Osteocyte (in vitro differentiated cells): ENCODE measurements at regions not wholly inside any gene's neighbourhood (a gene's known extent, or its start where the extent isn't known, plus 50 kb on each side); places are given as distances from the start of the nearest gene placed in this dataset.

ENCODE experiments used
- DNase-seq: peaks from one replicate; pipeline ENCODE4 v3.0.0; 2021; ENCODE audit warnings: mixed read lengths; ENCODE audit not compliant: unreplicated experiment; ENCODE audit errors: extremely low spot score
- H3K27ac Mint-ChIP-seq: one replicate; pipeline ENCODE4 v1.8.0; 2021; ENCODE audit warnings: mild to moderate bottlenecking, mixed read lengths; ENCODE audit not compliant: unreplicated experiment
- H3K27me3 Mint-ChIP-seq: one replicate; pipeline ENCODE4 v1.8.0; 2021; ENCODE audit warnings: mixed read lengths; ENCODE audit not compliant: unreplicated experiment
- H3K36me3 Mint-ChIP-seq: one replicate; pipeline ENCODE4 v1.8.0; 2021; ENCODE audit warnings: mixed read lengths; ENCODE audit not compliant: unreplicated experiment
- H3K4me1 Mint-ChIP-seq: one replicate; pipeline ENCODE4 v1.8.0; 2021; ENCODE audit warnings: mixed read lengths; ENCODE audit not compliant: unreplicated experiment
- H3K4me3 Mint-ChIP-seq: one replicate; pipeline ENCODE4 v1.8.0; 2021; ENCODE audit warnings: mild to moderate bottlenecking, moderate library complexity, mixed read lengths; ENCODE audit not compliant: unreplicated experiment
- H3K9me3 Mint-ChIP-seq: one replicate; pipeline ENCODE4 v1.8.0; 2021; ENCODE audit warnings: mixed read lengths; ENCODE audit not compliant: unreplicated experiment
- TF ChIP-seq, protein P1 (sequence below): fragments of 200-600 bp; sonication (generic); IDR thresholded peaks from 2 replicates; pipeline ENCODE4 v1.5.0; 2021; ENCODE audit warnings: antibody characterized with exemption, mild to moderate bottlenecking, moderate library complexity

DNA sequence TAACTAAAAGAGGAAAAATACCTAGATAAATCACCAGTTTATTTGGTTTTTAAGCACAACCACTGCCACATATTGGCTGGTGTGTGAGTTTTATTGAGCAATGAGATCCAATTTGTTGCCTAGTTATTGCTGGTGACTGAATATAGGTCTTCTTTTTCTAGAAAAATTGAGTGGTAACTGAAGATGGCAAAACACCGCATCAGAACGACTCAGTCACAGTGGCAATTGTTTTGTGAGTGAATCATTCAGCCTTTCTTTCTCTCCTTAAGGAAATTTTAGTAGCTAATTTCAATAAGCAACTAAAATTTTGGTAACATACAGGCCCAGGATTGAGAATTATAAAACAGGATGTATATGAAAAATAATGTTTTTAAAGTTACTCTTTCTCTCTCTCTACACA, 533.0 kb downstream of the KCNA4 start:
- Mint-ChIP-seq H3K9me3 (no peaks in the 10 kb centered on the region), H3K4me1 (no peaks in the 10 kb centered on the region), H3K4me3 (no peak overlapping the region), H3K27ac (no peak overlapping the region), H3K27me3 (no peaks in the 10 kb centered on the region), H3K36me3 (no peaks in the 10 kb centered on the region)
- no peak for DNase-seq
- TF ChIP-seq, protein P1, sequence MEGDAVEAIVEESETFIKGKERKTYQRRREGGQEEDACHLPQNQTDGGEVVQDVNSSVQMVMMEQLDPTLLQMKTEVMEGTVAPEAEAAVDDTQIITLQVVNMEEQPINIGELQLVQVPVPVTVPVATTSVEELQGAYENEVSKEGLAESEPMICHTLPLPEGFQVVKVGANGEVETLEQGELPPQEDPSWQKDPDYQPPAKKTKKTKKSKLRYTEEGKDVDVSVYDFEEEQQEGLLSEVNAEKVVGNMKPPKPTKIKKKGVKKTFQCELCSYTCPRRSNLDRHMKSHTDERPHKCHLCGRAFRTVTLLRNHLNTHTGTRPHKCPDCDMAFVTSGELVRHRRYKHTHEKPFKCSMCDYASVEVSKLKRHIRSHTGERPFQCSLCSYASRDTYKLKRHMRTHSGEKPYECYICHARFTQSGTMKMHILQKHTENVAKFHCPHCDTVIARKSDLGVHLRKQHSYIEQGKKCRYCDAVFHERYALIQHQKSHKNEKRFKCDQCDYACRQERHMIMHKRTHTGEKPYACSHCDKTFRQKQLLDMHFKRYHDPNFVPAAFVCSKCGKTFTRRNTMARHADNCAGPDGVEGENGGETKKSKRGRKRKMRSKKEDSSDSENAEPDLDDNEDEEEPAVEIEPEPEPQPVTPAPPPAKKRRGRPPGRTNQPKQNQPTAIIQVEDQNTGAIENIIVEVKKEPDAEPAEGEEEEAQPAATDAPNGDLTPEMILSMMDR: no peak

DNA sequence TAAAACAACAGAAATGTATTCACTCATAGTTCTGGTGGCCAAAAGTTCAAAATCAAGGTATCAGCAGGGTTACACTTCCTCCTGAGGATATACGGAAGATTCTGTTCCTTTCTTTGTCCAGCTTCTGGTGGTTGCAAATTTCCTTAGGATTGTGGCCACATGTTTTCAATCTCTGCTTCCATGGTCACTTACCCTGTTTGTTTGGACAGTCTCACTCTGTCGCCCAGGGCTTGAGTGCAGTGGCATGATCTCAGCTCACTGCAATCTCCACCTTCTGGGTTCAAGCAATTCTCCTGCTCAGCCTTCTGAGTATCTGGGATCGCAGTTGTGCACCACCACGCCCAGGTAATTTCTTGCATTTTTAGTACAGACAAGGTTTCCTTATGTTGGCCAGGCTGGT, 534.3 kb downstream of the KCNA4 start:
- Mint-ChIP-seq H3K36me3 (no peaks in the 10 kb centered on the region), H3K4me1 (no peaks in the 10 kb centered on the region), H3K9me3 (no peaks in the 10 kb centered on the region), H3K27me3 (no peaks in the 10 kb centered on the region), H3K27ac (no peak overlapping the region), H3K4me3 (no peak overlapping the region)
- TF ChIP-seq, protein P1: no peak
- no peak for DNase-seq

DNA sequence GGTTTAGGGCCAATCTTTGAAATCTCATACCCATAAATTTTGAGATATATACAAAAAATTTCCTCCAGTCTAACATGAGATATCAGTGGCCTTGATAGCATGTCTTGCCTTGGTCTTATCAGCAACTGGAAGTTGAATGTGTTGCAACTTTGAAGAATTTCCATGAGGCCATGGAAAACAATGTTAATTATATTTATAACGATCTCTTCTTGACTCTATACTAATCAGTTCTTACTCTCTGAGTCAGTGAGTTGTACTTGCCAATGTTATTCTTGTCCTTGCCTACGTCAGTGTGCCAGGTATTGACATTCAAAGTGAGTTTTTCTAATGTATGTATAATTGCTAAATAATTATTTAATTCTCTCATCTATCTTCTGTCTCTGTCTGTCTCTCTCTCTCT, 535.1 kb downstream of the KCNA4 start:
- no peaks in the 10 kb centered on the region for H3K9me3 Mint-ChIP-seq
- TF ChIP-seq, protein P1: no peak
- no peaks in the 10 kb centered on the region for H3K36me3 Mint-ChIP-seq

DNA sequence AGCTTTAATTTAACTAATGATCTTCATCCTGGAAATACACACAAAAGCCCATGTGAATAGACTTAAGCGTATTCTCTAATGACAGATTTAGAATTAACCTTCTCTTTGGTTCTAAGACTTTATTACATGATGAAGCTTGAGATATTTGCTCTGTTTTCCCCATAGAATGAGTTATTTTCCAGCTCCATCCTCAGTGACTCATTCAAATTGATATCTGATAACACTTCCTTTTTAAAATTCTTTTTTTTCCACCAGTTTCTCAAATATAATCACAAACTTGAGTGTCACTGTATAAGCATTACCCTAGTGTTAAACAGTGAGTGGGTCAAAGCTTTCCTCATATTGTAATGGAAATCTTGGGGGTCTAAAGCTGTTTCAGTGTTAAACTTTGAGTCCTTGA, 535.8 kb downstream of the KCNA4 start:
- Mint-ChIP-seq H3K27me3 (no peaks in the 10 kb centered on the region), H3K27ac (no peak overlapping the region), H3K36me3 (no peaks in the 10 kb centered on the region), H3K4me1 (no peaks in the 10 kb centered on the region), H3K4me3 (no peak overlapping the region), H3K9me3 (no peaks in the 10 kb centered on the region)
- TF ChIP-seq, protein P1: no peak
- no peak for DNase-seq

More for the DNA sequence above, 535.1 kb downstream of the KCNA4 start:
- H3K4me1 Mint-ChIP-seq: no peaks in the 10 kb centered on the region
- no peak for DNase-seq
- no peak overlapping the region for H3K4me3 Mint-ChIP-seq
- no peak overlapping the region for H3K27ac Mint-ChIP-seq
- H3K27me3 Mint-ChIP-seq: no peaks in the 10 kb centered on the region

DNA sequence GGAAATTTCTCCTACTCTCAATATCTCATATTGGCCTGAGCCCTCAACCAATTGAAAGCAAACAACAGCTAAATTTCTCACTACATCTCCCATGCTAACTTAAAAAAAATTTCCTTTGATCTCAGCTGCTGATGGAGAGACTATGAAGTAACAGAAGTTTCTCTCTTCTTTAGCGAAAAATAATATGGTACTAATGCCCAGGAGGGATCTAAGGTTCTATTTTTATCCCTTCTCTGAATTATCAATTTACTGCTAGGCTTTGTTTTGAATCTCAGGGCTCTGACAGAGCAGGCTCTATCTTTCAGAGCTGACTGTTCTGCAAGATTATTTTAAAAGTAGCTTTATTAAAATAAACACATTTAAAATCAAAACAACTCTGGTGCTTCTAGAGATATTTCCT, 558.6 kb downstream of the KCNA4 start:
- H3K9me3 Mint-ChIP-seq: no peaks in the 10 kb centered on the region
- no peak for DNase-seq
- no peaks in the 10 kb centered on the region for H3K36me3 Mint-ChIP-seq
- no peak overlapping the region for H3K27ac Mint-ChIP-seq
- no peak overlapping the region for H3K4me3 Mint-ChIP-seq
- H3K4me1 Mint-ChIP-seq: peaks cover 1% of the 10 kb centered on the region
- TF ChIP-seq, protein P1: no peak
- peaks cover 6% of the 10 kb centered on the region for H3K27me3 Mint-ChIP-seq
